ENCODE measurements at regions not wholly inside any gene's neighbourhood (a gene's known extent, or its start where the extent isn't known, plus 50 kb on each side); places are given as distances from the start of the nearest gene placed in this dataset.

DNA sequence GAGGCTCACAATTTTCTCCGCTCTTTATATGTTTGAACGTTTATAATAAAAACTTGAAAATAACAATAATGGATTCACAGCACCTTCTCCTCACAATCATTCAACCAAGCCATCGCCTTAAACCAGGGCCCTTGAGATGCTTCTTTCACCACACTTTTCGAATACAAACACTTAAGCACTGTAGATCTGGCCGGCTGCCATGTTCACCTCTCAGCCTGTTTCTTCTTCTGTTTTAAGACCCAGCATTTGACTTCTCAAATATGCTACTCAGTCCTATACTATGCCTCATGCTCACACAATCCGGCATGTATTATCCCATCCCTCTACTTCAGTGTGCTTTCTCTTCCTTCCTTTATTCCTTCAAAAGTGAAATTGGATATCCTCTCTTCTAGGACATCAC, 280.6 kb downstream of the TFEC start:
- TF ChIP-seq CTCF (IDR thresholded peaks at IDR 0.05; ENCODE audit: extremely low read depth in 1 of 2, insufficient read depth in 1 of 2, low read depth in 1 of 2, low read length in 2 of 2) (no peak), EZH2 (IDR thresholded peaks at IDR 0.05; ENCODE audit: borderline replicate concordance, low read depth, low read length, severe bottlenecking) (no peak)

Measured in endothelial cell of umbilical vein (primary cell).